GM12878 (cell line): ENCODE measurements at regions not wholly inside any gene's neighbourhood (a gene's known extent, or its start where the extent isn't known, plus 50 kb on each side); places are given as distances from the start of the nearest gene placed in this dataset.
"Not testable (repeated sequence)": the region's sequence is repeated elsewhere in the genome, so short reads cannot be mapped to it uniquely, and the experiment has no call there.

Experiments used
- BHLHE40 ChIP-seq, 2 experiments: fragments of 450-650 bp in 1 of 2; IDR thresholded peaks; 2 replicates each; pipeline ENCODE4 v1.6.1; 2011 to 2017; ENCODE audit warnings: low read depth in 2 of 2, borderline replicate concordance in 1 of 2, improper control_type of control experiment in 1 of 2, low read length in 1 of 2, mild to moderate bottlenecking in 1 of 2
- CREB1 ChIP-seq: IDR thresholded peaks from 2 replicates; pipeline ENCODE4 v1.6.1; 2012; ENCODE audit warnings: low read depth, mild to moderate bottlenecking, inconsistent platforms
- FOXM1 ChIP-seq: IDR thresholded peaks from 2 replicates; pipeline ENCODE4 v1.6.1; 2012; ENCODE audit warnings: low read depth, mild to moderate bottlenecking, inconsistent platforms, low read length, moderate library complexity
- HDAC2 ChIP-seq: fragments of 200-600 bp; sonication (generic); IDR thresholded peaks from 2 replicates; pipeline ENCODE4 v1.6.1; 2017
- NFYA ChIP-seq: IDR thresholded peaks from 2 replicates; pipeline ENCODE4 v1.6.1; 2011; ENCODE audit warnings: low read depth, mild to moderate bottlenecking, low read length, improper control_type of control experiment, borderline replicate concordance
- POLR2A ChIP-seq: IDR thresholded peaks from 2 replicates; pipeline ENCODE4 v1.6.1; 2011; ENCODE audit warnings: low read depth, mild to moderate bottlenecking, low read length
- POLR2AphosphoS5 ChIP-seq: IDR thresholded peaks from 2 replicates; pipeline ENCODE4 v1.6.1; 2011; ENCODE audit warnings: mild to moderate bottlenecking, low read length, inconsistent platforms
- TARDBP ChIP-seq: IDR thresholded peaks from 2 replicates; pipeline ENCODE4 v1.6.1; 2016; ENCODE audit warnings: borderline replicate concordance
- TF ChIP-seq, protein P1 (sequence below): fragments of 450-650 bp; formaldehyde crosslinking; IDR thresholded peaks from 2 replicates; pipeline ENCODE4 v1.5.0; 2022; ENCODE audit warnings: mild to moderate bottlenecking, missing genetic modification characterization
- TF ChIP-seq, protein P2 (sequence below): IDR thresholded peaks from 2 replicates; pipeline ENCODE4 v1.6.1; 2012; ENCODE audit warnings: low read depth, low read length, improper control_type of control experiment

DNA sequence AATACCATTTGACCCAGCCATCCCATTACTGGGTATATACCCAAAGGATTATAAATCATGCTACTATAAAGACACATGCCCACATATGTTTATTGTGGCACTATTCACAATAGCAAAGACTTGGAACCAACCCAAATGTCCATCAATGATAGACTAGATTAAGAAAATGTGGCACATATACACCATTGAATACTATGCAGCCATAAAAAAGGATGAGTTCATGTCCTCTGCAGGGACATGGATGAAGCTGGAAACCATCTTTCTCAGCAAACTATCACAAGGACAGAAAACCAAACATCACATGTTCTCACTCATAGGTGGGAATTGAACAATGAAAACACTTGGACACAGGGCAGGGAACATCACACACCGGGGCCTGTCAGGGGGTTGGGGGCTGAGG lies 135.2 kb downstream of the ZNF608 start:
- TF ChIP-seq FOXM1; NFYA; POLR2AphosphoS5; POLR2A; BHLHE40 (IDR thresholded peaks at IDR 0.05; ENCODE audit: borderline replicate concordance in 1 of 2, low read depth in 2 of 2, low read length in 1 of 2); TARDBP; CREB1; HDAC2: not testable (repeated sequence)
- TF ChIP-seq, protein P1, sequence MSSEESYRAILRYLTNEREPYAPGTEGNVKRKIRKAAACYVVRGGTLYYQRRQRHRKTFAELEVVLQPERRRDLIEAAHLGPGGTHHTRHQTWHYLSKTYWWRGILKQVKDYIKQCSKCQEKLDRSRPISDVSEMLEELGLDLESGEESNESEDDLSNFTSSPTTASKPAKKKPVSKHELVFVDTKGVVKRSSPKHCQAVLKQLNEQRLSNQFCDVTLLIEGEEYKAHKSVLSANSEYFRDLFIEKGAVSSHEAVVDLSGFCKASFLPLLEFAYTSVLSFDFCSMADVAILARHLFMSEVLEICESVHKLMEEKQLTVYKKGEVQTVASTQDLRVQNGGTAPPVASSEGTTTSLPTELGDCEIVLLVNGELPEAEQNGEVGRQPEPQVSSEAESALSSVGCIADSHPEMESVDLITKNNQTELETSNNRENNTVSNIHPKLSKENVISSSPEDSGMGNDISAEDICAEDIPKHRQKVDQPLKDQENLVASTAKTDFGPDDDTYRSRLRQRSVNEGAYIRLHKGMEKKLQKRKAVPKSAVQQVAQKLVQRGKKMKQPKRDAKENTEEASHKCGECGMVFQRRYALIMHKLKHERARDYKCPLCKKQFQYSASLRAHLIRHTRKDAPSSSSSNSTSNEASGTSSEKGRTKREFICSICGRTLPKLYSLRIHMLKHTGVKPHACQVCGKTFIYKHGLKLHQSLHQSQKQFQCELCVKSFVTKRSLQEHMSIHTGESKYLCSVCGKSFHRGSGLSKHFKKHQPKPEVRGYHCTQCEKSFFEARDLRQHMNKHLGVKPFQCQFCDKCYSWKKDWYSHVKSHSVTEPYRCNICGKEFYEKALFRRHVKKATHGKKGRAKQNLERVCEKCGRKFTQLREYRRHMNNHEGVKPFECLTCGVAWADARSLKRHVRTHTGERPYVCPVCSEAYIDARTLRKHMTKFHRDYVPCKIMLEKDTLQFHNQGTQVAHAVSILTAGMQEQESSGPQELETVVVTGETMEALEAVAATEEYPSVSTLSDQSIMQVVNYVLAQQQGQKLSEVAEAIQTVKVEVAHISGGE: not testable (repeated sequence)
- TF ChIP-seq, protein P2, sequence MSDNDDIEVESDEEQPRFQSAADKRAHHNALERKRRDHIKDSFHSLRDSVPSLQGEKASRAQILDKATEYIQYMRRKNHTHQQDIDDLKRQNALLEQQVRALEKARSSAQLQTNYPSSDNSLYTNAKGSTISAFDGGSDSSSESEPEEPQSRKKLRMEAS: not testable (repeated sequence)
